NCI-H2227 (cell line): ENCODE measurements at regions not wholly inside any gene's neighbourhood (a gene's known extent, or its start where the extent isn't known, plus 50 kb on each side); places are given as distances from the start of the nearest gene placed in this dataset.

Experiments used
- DNase-seq: peaks from one replicate; lab custom pipeline; 2025; ENCODE audit not compliant: unreplicated experiment; lab: John Stamatoyannopoulos, UW

GRCh38 chr18:59086522-59086921 is 53.2 kb upstream of the SEC11C start:
- DNase-seq, result no peak

GRCh38 chr18:59087391-59087790 is 52.3 kb upstream of the SEC11C start:
- no peak for DNase-seq
